SIG-M5 (cell line): ENCODE measurements at regions not wholly inside any gene's neighbourhood (a gene's known extent, or its start where the extent isn't known, plus 50 kb on each side); places are given as distances from the start of the nearest gene placed in this dataset.
"Not testable (repeated sequence)": the region's sequence is repeated elsewhere in the genome, so short reads cannot be mapped to it uniquely, and the experiment has no call there.

ENCODE experiments used
- DNase-seq: peaks from one replicate; lab custom pipeline; 2025; lab: John Stamatoyannopoulos, UW

GRCh38 chr7:118802726-118803125 lies 578.2 kb downstream of the ANKRD7 start:
- DNase-seq = no peak

- DNase-seq = no peak
Observed at GRCh38 chr7:118826246-118826645, 601.7 kb downstream of the ANKRD7 start.

GRCh38 chr7:118836933-118837332 lies 612.4 kb downstream of the ANKRD7 start:
- no peak for DNase-seq

GRCh38 chr7:118839515-118839914 lies 615.0 kb downstream of the ANKRD7 start:
- no peak for DNase-seq

GRCh38 chr7:118843456-118843855 lies 619.0 kb downstream of the ANKRD7 start:
- DNase-seq = no peak

- no peak for DNase-seq
Observed at GRCh38 chr7:118844748-118845147, 620.2 kb downstream of the ANKRD7 start.

GRCh38 chr7:118845791-118846190 lies 621.3 kb downstream of the ANKRD7 start:
- DNase-seq = no peak

- no peak for DNase-seq
Observed at GRCh38 chr7:118846977-118847376, 622.5 kb downstream of the ANKRD7 start.

- no peak for DNase-seq
Observed at GRCh38 chr7:118855290-118855689, 630.8 kb downstream of the ANKRD7 start.

- DNase-seq = no peak
Observed at GRCh38 chr7:118858651-118859149, 634.2 kb downstream of the ANKRD7 start.

GRCh38 chr7:118861581-118861980 lies 637.1 kb downstream of the ANKRD7 start:
- no peak for DNase-seq

GRCh38 chr7:118862740-118863139 lies 638.2 kb downstream of the ANKRD7 start:
- DNase-seq = no peak

- no peak for DNase-seq
Observed at GRCh38 chr7:118863966-118864365, 639.5 kb downstream of the ANKRD7 start.

- no peak for DNase-seq
Observed at GRCh38 chr7:118867860-118868259, 643.4 kb downstream of the ANKRD7 start.

GRCh38 chr7:118869141-118869540 lies 644.6 kb downstream of the ANKRD7 start:
- DNase-seq = not testable (repeated sequence)

- no peak for DNase-seq
Observed at GRCh38 chr7:118870187-118870586, 645.7 kb downstream of the ANKRD7 start.

- no peak for DNase-seq
Observed at GRCh38 chr7:118872568-118872967, 648.1 kb downstream of the ANKRD7 start.

- no peak for DNase-seq
Observed at GRCh38 chr7:118877187-118877586, 652.7 kb downstream of the ANKRD7 start.

GRCh38 chr7:118878336-118878735 lies 653.8 kb downstream of the ANKRD7 start:
- no peak for DNase-seq

GRCh38 chr7:118898284-118898683 lies 673.8 kb downstream of the ANKRD7 start:
- DNase-seq = no peak

- DNase-seq = no peak
Observed at GRCh38 chr7:118902600-118902999, 678.1 kb downstream of the ANKRD7 start.

GRCh38 chr7:118907911-118908527 lies 683.5 kb downstream of the ANKRD7 start:
- DNase-seq = no peak

GRCh38 chr7:118916120-118916519 lies 691.6 kb downstream of the ANKRD7 start:
- DNase-seq = not testable (repeated sequence)

GRCh38 chr7:118918556-118918955 lies 694.1 kb downstream of the ANKRD7 start:
- no peak for DNase-seq
